Brain microvascular endothelial cell (primary cell): ENCODE measurements at regions not wholly inside any gene's neighbourhood (a gene's known extent, or its start where the extent isn't known, plus 50 kb on each side); places are given as distances from the start of the nearest gene placed in this dataset.
"Not testable (repeated sequence)": the region's sequence is repeated elsewhere in the genome, so short reads cannot be mapped to it uniquely, and the experiment has no call there.

Experiments used
- DNase-seq: peaks from one replicate; pipeline ENCODE4 v3.0.0-alpha.2; 2020
- H3K27ac ChIP-seq: fragments of 250-450 bp; sonication (Bioruptor Pico); 2 replicates; pipeline ENCODE4 v1.5.1; 2020; ENCODE audit warnings: mild to moderate bottlenecking, moderate library complexity
- H3K27me3 ChIP-seq: fragments of 250-450 bp; sonication (Bioruptor Pico); replicated peaks from 2 replicates; pipeline ENCODE4 v1.5.1; 2020; ENCODE audit warnings: mild to moderate bottlenecking
- H3K36me3 ChIP-seq: fragments of 250-450 bp; sonication (Bioruptor Pico); replicated peaks from 2 replicates; pipeline ENCODE4 v1.5.1; 2020; ENCODE audit warnings: mild to moderate bottlenecking
- H3K4me3 ChIP-seq: 2 replicates; pipeline ENCODE4 v1.5.1; 2011; ENCODE audit warnings: low read depth, mild to moderate bottlenecking, control low read depth, low read length, moderate library complexity
- in situ Hi-C: cut with HindIII; loops from 2 replicates; pipeline ENCODE4 v1.10.0; 2017; ENCODE audit warnings: low sequenced_read_pairs, low pct_ligation_motif_present
- TF ChIP-seq, protein P1 (sequence below): IDR thresholded peaks from 2 replicates; pipeline ENCODE4 v1.5.1; 2011; ENCODE audit warnings: low read depth, mild to moderate bottlenecking, moderate library complexity, low read length, control low read depth, inconsistent platforms; ENCODE audit errors: missing control alignments

DNA sequence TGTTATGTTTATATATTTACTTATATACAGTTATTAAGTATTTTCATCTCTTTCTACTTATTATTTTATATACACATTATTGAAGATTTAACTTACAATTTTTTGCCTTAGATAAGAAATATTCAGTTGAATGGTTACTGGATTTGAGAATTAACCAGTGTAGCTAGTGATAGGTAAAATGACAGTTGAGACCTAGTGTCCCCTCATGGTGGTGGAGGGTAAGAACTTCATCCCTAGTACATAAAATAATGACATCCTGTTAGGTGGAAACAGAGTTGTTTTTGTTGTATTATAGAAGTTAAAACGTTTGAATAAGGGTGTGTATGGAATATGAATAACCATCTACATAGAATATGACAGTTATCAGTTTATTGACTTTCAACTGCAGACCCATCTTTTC, 1152.4 kb upstream of the ALCAM start:
- TF ChIP-seq, protein P1, sequence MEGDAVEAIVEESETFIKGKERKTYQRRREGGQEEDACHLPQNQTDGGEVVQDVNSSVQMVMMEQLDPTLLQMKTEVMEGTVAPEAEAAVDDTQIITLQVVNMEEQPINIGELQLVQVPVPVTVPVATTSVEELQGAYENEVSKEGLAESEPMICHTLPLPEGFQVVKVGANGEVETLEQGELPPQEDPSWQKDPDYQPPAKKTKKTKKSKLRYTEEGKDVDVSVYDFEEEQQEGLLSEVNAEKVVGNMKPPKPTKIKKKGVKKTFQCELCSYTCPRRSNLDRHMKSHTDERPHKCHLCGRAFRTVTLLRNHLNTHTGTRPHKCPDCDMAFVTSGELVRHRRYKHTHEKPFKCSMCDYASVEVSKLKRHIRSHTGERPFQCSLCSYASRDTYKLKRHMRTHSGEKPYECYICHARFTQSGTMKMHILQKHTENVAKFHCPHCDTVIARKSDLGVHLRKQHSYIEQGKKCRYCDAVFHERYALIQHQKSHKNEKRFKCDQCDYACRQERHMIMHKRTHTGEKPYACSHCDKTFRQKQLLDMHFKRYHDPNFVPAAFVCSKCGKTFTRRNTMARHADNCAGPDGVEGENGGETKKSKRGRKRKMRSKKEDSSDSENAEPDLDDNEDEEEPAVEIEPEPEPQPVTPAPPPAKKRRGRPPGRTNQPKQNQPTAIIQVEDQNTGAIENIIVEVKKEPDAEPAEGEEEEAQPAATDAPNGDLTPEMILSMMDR: no peak
- H3K4me3 ChIP-seq: no peak overlapping the region
- no peak overlapping the region for H3K27ac ChIP-seq
- H3K27me3 ChIP-seq: no peaks in the 10 kb centered on the region
- no peak for DNase-seq
- no peaks in the 10 kb centered on the region for H3K36me3 ChIP-seq
- in situ Hi-C loops: no loop called here

GRCh38 chr3:104214937-104215336, 1151.8 kb upstream of the ALCAM start:
- Histone ChIP-seq H3K36me3 (no peaks in the 10 kb centered on the region), H3K4me3 (no peak overlapping the region), H3K27ac (no peak overlapping the region), H3K27me3 (no peaks in the 10 kb centered on the region)
- in situ Hi-C loops: no loop called here
- no peak for DNase-seq
- TF ChIP-seq, protein P1: no peak

GRCh38 chr3:104219046-104219445, 1147.7 kb upstream of the ALCAM start:
- in situ Hi-C loops, H3K27me3 ChIP-seq, H3K4me3 ChIP-seq, H3K36me3 ChIP-seq, DNase-seq, H3K27ac ChIP-seq: not testable (repeated sequence)

DNA sequence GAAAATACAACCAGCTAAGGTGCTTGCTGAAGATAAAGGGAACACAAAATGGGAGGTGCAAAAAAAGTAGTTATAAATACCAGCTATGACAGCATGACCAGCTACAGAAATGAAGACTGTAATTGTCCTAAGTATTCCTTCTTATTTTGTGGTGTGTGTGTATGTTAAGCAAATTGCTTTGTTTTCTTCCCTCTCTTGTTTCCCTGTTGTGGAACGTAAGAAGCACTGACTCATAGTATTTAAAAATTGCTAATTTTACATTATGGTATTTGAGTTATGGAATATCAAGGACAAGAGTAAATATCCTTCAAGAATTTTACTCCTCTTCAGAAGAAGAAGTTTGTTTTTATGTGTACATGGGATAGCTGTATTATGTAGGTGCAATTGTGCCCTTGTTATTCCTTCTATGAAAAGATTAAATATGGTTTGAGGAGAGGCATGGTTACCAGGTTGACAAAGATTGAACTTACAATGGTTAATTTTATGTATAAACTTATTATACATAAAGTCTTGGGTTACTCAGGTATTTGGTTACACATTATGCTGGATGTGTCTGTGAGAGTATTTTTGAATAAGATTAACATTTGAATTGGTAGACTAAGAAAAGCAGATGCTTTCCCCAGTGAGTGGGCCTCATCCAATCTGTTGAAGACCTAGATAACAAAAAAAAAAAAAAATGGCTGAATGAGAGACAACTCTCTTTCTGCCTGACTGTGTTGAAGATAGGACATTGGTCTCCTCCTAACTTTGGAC, 1132.1 kb upstream of the ALCAM start:
- DNase-seq: no peak
- TF ChIP-seq, protein P1: no peak
- Histone ChIP-seq H3K4me3 (no peak overlapping the region), H3K27ac (no peak overlapping the region), H3K27me3 (no peaks in the 10 kb centered on the region), H3K36me3 (no peaks in the 10 kb centered on the region)
- in situ Hi-C loops: no loop called here

DNA sequence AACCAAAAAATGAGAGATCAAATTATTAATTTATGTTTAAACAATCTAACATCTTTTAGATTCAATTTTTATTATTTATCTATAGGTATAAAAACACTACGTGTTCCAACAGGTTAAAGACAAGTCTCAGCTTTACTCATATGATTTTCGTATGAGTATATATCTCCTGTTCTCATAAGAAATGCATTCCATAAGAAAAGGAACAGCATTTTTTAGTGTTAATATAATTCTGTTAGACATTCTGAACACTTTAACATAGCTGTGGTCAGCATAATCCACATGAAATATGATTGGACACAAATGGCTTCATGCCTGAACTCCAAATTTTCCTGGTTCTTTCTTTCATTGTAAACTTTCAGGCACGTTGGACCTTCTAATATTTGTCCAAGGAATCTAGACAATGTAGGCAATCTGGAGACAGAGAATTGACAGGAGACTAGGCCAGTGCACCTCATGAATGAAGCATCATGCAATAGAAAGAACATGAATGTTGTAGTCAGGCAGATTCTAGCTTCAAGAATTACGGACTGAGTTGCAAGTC, 1122.0 kb upstream of the ALCAM start:
- TF ChIP-seq, protein P1: no peak
- Histone ChIP-seq H3K27me3 (no peaks in the 10 kb centered on the region), H3K27ac (no peak overlapping the region), H3K36me3 (no peaks in the 10 kb centered on the region), H3K4me3 (no peak overlapping the region)
- DNase-seq: no peak
- in situ Hi-C loops: no loop called here

- TF ChIP-seq, protein P1: no peak
- H3K27ac ChIP-seq: no peak overlapping the region
- no peak for DNase-seq
- no peak overlapping the region for H3K4me3 ChIP-seq
- no peaks in the 10 kb centered on the region for H3K27me3 ChIP-seq
- H3K36me3 ChIP-seq: no peaks in the 10 kb centered on the region
- in situ Hi-C loops: no loop called here
These were observed 1121.4 kb upstream of the ALCAM start for GRCh38 chr3:104245261-104245660.
